ENCODE measurements at regions not wholly inside any gene's neighbourhood (a gene's known extent, or its start where the extent isn't known, plus 50 kb on each side); places are given as distances from the start of the nearest gene placed in this dataset.
A peak's percentile ranks its signal among the peaks of the same experiment; 100 is the strongest.
"Not testable (repeated sequence)": the region's sequence is repeated elsewhere in the genome, so short reads cannot be mapped to it uniquely, and the experiment has no call there.

DNA sequence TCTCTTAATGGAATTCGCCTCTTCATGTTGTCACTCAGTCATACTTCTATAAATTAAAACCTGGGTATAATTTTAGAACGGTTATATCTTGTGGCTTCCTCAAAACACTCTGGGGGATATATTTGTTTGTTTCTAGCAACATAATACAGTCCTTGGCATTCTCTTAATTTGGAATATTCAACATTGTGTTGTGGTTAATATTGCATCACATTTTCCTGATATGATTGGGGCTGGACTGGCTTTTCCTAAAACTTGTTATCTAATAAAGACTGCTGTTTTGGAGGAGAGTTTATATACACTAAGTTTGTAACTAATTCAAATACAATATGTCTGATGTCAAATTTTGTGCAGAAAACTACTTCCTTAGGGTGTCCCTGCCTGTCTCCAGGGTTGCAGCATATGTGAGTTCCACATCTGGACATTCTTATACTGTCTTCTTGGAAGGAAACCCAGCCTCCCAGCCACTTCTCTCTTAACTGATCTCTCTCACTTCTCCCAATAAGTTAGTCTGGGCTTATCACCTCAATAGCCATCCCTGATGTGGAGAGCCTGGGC lies 892.6 kb downstream of the MRPL39 start:
- FAIRE-seq: no peak

DNA sequence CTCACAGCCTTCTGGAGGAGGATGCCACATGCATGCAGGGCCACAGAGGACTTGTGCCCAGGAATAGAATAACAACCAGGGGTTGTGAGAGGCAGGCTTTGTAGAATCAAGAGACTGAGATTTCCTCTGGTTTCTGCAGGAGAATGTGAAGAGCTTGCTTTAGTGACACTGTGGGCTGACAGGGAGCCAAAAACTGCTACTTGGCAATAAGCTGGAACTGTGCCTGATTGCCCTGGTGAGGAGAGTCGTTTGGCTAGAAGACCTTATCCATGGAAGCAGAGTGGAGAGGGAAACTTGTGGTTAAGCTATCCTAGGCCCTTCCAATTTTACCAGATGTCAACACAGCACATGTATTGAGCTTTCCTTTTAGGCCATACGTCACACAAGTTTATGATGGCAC lies 902.1 kb downstream of the MRPL39 start:
- FAIRE-seq: no peak

DNA sequence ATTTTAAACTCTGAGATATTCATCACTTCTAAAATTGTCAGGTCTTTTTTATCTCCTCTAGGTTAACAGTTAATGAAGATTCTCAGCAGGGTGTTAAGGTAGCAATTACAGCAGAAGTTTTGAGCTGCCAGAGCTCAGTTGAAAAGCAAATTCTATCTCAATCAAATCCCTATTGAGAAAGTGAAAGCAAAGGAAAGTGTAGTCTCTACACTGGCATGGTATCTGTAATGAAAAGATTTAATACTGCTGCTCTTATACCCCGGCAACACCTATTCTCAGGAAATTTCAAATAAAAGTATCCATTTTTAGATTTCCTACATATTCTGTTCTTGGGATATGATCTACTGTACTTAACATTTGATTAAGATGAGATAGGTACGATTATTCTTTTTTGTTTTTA lies 913.5 kb downstream of the MRPL39 start:
- no peak for FAIRE-seq

DNA sequence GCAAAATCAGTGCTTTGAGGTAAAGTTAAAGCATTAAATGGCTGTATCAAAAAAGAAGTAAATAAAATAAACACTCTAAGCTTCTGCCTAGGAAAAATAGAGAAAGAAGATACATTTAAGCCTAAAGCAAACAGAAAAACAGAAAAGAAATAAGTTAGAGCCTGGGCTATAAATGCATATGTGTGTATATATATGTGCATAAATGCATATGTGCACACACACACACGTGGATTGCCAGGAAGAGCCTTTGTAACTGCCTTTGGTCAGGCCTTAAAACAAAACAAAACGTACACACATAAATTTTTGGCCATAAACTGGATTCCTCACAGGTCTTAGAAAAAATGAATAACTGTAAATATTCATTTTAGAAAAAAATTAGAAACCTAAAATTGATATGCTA lies 925.8 kb downstream of the MRPL39 start:
- no peak for FAIRE-seq

DNA sequence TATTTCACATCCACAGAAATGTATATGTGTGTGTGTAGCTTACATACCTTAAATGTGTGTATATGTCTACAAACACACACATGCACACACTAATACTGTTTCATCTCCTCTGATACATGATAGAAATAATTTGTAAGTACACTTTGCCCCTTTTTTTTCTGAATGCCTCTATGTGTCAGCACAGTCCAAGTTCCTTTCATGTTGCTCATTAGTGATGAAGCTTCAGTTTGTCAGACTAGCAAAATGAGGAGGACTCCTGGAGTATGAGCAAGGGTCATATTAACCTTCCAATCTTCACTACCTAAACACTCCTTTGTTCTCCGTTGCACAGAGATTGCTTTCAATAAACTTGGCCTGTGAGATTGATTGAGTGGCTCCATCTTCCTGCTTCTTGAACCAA lies 935.4 kb downstream of the MRPL39 start:
- FAIRE-seq: no peak

DNA sequence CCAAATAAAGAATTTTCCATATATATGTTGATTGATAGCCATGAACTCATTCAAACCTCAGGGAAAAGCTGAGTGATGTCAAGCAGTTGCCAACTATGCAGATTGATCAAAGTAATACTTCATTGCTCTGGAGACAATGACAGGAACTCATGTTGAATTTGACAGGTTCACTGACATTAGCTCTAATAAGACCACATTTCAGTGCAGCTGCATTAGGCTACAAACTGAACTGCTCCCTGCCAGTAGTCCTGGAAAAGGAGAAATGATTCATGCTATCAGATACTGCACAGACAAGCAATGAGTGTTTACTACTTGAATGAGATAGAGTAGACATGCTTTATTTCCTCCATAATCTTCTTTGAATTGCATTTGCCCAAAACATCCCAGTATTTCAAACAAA lies 948.4 kb downstream of the MRPL39 start:
- FAIRE-seq: no peak

DNA sequence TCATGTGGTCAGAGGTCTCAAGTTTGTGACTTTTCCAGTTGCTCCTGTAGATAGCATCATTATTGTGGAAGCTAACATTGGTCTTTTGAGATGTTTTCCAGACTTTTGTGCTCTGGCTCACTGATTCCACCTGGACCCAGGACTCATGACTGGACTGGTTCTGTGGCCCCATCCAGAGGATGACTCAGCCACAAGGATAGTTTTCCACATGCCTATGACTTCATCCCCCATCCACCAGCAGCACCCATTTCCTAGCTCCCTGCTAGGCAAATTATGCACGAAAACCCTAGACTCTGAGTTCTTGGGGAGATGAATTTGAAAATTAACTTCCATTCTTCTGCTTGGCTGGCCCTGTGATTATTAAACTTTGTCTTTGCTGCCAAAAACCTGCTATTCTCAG lies 949.3 kb downstream of the MRPL39 start:
- FAIRE-seq: no peak

DNA sequence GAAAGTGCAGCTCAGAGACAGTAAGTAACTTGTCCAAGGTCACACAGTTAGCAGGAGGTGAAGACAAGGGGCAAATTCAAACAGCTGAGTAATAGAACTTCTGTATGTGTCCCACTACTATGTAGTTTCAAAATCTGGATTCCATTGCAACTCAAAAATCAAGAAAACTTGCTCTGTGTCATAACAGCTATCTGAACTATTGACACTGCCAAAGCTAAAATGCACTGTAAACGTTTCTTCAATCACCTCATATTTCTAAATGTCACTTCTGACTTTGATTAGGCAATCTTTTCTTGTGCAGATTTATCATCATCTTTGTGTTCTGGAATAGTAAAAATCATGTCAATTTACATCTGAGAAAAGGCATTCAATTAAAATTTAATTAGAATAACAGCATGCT lies 957.6 kb downstream of the MRPL39 start:
- no peak for FAIRE-seq

DNA sequence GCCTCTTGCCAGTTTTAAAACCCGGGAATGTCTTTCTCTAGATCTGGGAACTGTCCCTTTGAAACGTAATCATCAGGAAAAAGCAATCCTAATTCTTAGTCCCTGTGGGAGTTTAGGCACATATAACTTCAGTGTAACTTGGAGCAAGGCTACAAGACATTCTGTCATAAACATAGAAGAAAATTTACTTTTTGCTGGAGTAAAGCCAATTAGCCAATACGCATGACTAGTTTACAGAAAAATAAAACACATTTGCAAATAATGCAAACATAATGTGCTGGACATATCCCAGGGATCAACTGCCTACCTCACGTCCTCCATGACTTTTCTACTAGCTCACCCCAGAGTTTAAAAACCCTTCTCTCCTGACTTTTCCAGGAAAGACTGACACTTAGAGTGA lies 970.6 kb downstream of the MRPL39 start:
- FAIRE-seq: no peak

DNA sequence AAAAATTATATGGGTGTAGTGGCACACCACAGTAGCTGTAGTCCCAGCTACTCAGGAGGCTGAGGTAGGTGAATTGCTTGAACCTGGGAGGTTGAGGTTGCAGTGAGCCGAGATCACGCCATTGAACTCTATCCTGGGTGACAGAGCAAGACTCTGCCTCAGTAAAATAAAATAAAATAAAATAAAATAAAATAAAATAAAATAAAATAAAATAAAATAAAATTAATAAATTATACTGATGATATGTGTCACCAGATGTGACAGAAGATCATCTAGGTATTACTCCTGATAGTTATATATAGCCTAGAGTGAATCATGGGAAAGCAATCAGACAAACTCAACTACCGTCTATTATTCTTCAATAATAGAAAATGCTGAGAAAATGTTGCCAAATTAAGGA lies 972.5 kb downstream of the MRPL39 start:
- FAIRE-seq: no peak

DNA sequence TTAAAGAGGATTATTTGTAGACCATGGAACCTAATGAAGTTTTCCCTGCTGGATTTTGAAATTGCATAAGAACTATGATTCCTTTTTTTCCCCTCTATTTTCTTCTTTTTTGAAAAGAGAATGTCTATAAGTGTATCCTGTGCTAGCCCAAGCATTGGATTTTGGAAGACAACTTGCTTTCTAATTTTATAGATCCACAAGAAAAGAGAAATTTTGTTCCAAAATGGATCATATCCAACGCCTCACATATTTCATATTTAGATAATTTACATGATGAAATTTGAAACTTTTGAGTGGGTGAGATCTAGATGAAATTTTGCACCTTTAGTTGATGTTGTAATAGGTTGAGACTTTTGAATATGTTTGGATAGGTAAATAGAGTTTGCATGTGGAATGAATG lies 978.7 kb downstream of the MRPL39 start:
- FAIRE-seq: no peak

DNA sequence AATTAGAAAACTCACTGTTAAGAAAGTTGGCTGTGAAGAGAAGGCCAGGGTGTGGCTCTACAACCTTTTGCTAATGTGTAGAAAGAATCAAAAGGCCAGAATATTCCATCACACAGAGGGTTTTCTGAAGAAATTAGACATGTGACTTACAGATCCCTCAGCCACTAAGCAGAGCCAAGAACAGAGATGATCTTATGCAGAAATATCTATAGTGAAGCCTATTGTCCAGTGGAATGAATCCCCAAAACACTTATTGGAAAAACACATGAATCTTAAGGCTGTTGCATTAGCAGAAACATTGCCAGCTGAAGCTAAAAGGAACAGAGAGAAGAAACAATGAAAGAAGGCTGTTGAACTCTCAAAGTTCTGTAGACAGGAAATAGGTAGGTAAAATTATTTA lies 979.2 kb downstream of the MRPL39 start:
- no peak for FAIRE-seq

DNA sequence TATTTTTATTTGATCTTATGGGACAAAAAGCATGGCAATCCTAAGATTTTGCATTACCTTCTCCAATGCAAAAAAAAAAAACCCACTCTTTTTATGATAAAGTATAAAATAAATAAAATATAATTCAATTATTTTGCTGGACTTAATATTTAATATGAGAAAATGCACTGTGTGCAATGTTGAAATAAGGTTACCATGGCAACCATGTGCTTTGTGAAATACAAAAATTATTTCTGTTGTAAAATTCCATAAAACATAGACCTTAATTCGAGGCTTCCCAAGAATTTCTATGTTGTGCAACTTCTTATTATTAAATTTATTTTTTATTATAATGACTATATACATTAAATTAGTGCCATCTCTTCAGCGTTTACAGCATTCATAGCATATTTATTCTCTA lies 989.5 kb downstream of the MRPL39 start:
- FAIRE-seq: no peak

DNA sequence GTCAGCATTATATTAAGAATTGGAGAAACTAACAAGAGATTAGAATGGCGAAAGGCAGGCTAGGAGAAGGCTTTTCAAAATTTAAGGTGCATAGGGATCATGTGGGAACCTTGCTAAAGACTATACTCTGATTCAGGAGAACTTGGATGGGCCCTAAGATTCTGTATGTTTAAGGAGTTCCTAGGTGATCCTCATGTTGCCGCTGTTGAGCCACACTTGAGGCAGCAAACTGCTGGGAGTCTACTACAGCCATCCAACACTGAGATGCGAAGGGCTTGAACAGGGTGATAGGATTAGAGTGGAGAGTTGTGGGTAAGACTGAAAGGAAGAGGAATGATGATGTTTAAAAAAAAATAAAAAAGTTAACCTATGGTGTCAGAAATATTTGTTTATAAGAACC lies 1013.2 kb downstream of the MRPL39 start:
- no peak for FAIRE-seq

DNA sequence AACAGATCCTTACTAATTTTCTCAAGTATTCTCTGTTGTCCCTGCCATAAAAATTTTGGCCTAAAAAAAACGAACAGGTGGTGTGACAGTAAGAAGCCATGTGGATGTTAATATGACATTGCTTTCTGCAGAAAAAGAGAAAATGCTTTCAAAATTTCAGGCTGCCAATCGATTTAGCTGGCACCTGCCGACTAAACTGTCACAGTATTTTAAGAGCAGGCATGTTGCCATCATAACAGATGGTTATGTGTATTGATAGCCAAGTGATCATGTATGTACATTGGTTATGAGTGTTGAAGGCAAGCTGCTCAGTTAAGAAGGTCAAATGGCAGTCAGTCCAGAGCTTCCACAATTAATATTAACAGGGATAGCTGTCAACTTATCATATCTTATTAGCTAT lies 1017.0 kb downstream of the MRPL39 start:
- FAIRE-seq: no peak

DNA sequence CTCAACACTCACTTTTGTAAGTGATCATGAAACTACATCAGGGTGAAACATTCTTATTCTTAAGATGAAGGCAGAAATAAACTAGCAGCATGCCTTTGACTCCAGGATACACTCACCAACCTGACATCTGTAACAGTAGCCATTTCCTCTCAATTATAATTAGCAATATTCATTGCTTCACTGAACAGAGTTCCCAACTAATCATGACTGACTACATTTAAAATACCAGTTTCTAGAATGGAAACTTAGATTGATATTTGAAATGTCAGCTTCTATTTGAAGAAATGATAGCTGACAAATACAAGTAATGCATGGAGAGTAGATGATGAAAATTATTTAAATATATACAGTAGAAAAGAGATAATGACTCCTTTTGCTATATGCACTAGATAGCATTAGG lies 1023.8 kb downstream of the MRPL39 start:
- FAIRE-seq: no peak

DNA sequence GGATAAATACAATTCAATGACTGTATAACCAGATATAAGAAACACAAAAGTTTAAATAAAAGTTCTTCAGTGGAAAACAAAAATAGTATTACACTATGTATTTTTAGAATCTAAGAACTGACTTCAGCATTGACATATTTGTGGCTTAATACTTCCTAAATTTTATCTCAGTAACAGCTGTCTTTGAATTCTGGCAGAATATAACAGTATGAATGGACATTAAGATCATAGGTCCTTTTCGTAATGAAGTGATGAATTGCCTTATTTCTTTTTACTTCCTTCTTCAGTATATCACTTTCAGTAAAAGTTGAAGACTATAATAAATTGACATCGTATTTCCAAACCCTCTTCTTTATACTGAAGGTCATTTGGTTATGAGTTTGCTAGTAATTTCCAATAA lies 1030.0 kb downstream of the MRPL39 start:
- no peak for FAIRE-seq

DNA sequence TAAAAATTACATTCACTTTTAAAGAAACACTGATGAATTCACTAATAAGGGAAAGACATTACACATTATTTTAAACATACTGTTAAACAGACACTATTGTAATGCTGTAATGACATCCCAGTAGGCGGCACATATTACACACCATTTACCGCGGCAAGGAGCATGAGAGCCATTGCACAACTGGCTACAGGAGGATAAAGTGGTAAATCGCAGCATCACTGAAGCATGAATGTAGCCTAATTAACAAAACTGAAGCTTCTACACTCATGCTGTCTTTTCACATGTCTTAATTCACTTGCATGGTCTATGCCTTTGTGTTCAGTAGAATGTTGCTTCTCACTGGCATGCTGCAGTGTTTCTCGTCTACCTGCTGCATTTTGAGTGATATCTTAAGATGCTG lies 1046.0 kb downstream of the MRPL39 start:
- no peak for FAIRE-seq

DNA sequence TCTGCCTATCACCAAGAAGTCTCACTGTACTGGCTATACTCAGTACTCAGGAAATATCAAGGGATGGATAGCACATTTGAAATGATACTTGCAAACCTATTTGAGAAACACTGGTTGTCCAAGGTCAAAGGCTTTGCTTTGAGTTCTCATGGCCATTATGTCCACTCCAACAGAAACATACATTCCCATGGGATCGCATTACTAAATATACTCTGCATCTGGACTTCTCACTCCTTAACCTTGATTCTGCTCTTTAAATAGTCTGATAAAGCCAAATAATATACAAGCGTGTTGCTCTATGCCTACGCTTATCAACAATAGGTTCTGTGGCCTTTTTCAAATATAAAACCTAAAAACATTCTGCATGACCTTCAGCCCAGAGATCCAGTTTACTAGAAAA lies 1054.8 kb downstream of the MRPL39 start:
- FAIRE-seq: no peak

DNA sequence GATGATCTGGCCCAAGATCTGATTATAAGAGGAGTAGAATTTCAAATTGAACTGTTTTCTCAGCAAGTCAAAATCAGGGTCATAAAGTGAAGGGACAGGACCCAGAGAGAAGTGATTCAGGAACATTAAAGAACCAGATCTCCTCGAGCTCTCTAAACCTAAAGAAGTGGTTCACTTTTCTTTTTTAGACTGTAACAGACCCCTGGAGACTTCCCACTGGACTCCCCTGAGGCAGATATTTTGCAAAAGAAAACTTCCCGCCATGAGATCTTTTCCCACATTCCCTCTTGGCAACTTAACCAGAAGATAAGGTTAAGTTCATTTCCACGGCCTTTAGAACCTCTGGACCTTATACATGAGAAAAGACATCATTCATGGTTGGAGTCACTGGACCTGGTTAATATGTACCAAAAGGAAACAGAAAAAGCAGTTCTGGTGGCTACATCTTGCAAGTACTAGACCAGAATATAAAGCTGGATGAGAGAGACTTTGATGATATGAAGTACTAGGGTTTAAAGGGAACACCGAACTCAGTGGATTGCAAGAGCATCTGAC lies 1061.4 kb downstream of the MRPL39 start:
- no peak for FAIRE-seq

DNA sequence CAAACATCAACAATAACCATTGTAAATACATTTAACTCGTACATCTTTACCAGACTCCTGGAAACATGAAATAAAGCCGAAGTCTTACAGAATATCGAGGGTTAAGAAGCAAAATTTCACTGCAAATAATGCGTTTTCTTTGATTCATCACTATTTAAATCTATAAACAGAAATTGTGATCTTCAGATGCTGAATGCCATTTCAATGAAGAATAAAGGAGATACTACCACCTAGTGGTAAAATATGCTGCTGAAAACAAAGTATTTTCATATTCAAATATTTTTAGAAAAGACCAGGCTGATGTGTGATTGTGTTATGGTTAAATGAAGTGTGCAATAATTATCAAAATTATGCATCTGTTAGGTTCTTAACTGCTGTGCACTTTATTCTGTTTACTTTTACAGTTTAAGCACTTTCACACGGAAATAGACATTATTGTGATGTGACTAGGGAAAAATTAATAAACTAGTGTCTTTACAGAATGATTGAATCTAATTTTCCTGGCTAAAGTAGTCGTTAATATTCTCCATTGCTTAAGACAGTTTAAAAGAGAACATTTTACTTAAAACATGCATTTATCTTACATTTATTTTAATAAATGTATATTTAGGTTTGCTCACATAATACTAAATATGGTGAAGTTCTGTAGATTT lies 1093.1 kb downstream of the MRPL39 start:
- FAIRE-seq: peak; percentile 92

DNA sequence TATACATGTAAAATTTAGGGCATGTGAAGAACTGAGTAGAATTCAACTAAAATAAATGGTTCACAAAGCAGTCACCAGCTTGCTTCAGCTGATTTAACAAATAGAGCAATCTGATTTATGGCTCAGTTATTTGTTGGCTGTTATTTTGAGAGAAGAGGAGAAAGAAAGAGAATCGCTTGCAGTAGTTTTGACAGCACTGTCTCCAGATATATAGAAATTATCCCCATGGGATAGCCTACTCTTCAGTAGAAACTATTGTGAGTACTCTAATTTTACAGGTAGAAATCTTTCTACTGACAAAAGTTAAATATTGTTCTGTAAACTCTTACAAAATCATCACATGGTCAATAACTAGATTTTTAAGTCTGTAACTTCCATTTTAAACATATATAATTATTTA lies 1098.2 kb downstream of the MRPL39 start:
- no peak for FAIRE-seq

DNA sequence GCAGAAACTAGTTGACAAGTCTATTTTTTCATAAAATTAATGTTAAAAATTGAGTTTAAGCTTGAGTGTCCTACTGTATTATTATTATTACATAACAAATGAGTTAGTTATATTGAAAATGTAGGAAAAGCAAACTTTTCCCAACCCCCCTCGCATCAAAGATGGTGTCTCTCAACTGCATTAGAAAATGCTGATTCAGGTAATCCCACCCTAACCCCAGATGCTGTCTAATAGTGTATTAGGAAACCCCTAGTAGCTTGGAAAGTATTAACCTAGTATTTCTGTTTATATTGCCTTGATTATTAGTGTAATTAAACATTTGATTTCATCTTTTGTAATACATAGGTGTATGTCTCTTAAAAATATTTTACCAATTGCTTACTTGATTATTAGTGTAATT lies 1120.3 kb downstream of the MRPL39 start:
- FAIRE-seq: no peak

DNA sequence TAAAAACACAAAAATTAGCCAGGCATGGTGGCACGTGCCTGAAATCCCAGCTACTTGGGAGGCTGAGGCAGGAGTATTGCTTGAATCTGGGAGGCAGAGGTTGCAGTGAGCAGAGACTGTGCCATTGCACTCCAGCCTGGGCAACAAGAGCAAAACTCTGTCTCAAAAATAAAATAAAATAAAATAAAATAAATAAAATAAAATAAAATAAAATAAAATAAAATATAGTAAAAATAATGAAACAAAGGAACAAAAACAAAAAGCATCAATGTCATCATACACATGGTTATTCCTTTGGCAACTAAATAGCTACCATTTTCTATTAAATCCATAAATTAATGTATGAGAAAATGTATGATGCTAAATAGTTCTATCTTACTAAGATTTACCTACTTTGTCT lies 1123.9 kb downstream of the MRPL39 start:
- FAIRE-seq: not testable (repeated sequence)

DNA sequence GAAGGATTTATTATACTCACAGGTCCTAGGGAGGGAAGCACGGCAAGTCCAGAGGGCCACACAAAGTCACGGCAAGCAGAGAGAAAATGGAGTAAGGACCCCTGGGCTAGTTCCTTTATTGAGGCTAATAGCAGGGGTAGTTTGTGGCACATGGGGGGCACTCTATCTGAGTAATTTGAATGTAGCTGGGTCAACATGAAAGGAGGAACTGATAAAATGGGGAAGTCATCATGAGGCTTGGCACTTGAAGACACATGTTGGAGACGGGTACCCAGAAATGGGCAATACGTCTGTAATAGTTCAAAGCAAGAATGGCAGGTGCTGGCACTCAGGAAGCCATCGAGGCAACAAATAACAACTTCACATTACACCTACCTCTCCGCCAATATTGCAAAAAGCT lies 1136.4 kb downstream of the MRPL39 start:
- FAIRE-seq: no peak

Data from endometrium (tissue), 2 donors.